Activated CD8-positive, alpha-beta memory T cell treated with anti-CD3 and anti-CD28 coated beads for 1 hour (primary cell): ENCODE measurements at regions not wholly inside any gene's neighbourhood (a gene's known extent, or its start where the extent isn't known, plus 50 kb on each side); places are given as distances from the start of the nearest gene placed in this dataset.

Source experiments
- DNase-seq, 2 donors: peaks; one replicate each; pipeline ENCODE4 v3.0.0-alpha.2; 2020; ENCODE audit warnings: low read depth in 1 of 2; ENCODE audit errors: extremely low read depth in 1 of 2

- no peak for DNase-seq
Observed at GRCh38 chr6:11366183-11366933, 133.9 kb upstream of the NEDD9 start.

- no peak for DNase-seq
Observed at GRCh38 chr6:11364971-11365397, 132.5 kb upstream of the NEDD9 start.

DNA sequence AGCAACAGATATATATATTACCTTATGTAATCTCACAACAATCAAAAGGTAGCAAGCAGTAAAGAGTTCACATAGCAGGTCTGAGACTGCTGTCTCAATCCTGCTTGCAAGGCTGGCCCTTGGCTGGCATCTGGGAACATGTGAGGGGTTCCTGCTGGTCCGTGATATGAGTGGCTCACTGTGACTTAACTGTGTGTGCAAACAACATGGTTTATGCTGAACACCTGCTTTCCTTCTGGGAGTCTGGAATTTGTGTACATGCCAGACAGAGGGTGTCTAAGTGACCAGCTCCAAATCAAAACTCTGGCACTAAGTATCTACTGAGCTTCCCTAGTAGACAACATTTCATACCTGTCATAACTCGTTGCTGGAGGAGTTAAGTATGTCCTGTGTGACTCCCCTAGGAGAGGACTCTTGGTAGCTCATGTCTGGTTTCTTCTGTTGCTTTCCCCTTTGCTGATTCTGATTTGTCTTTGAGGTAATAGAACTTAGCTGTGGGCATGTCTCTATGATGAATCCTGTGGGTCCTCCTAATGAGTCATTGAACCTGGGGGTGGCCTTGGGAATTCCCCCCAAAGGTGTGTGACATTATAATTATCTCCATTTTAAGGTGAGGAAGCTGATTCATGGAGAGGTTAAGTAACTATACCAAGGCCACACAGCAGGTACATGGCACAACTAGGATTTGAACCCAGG lies 131.6 kb upstream of the NEDD9 start:
- DNase-seq = no peak

GRCh38 chr6:11362564-11362963 lies 130.1 kb upstream of the NEDD9 start:
- no peak for DNase-seq

DNA sequence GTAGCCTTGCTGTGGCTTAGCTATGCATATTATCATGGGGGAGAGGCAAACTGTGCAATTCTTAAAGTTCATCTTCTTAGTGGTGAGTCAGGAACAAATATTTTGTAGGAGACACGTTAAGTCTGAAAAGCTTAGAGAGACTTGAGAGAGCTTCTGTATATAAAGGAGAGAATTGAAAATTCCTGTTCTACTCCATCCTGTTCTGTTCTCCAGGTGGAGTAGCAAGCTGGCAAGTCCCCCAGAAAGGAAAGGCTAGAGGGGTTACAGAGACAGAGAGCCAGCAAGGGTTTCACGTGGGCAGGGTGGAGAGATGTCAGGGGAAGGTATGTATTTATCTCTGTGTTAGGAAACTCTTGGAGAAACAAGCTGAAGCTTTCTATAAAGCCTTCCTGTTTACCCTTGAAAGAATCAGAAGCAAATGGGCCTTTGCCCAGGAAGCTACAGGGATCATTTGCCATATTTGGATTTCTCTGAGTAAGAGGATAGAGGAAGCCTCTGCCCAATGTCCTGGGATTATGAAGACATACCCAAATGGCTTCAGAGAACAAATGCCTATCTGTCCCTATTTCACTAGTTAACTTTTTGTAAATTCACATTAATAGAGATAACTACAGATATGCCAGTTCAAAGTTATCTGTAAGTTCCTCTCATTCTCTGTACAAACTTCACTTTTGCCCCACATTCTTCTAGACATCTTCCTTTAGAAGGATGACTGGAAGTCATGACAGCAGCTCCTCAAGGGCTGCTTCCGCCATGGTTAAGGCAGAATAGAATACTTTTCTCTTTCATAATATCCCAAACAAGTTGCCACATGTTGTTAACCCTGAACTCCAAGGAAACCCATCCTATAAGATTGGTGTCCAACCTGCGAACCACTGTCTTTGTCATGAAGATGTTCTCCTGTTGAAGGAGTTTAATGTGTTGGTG lies 126.7 kb upstream of the NEDD9 start:
- no peak for DNase-seq

GRCh38 chr6:11357285-11357684 lies 124.8 kb upstream of the NEDD9 start:
- DNase-seq = no peak

DNA sequence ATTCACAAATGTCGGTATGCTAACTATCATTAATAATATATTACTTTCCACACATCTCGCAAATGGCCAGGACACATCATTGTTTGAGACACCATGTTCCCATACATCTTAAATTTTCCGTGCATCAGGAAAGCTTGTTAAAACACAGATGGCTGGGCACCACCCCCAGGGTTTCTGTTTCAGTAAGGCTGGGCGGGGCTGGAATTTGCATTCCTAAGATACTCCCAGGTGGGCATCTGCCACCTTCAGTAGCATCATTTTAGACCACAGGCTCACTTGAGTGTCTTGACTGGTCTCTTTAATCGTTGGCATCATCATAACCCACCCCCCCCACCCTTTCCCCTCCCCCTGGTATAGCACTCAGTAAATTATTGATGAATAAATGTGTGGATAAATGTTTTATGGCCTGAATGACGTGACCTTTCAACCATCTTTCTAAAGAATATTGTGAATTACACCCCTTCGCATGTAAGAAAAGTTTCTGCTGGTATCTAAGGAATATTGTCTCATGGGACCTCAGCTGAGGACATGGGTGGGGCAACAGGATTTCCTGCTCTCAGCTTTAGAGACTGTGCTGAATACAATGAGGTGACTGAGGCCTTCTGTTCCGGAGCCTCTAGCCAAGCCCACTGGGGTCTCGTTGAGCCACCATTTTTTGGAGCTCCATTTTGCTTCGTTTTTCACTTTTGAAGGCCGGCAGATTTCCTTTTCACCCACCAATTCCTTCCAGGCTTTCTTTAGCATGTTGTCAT lies 124.1 kb upstream of the NEDD9 start:
- DNase-seq = no peak

DNA sequence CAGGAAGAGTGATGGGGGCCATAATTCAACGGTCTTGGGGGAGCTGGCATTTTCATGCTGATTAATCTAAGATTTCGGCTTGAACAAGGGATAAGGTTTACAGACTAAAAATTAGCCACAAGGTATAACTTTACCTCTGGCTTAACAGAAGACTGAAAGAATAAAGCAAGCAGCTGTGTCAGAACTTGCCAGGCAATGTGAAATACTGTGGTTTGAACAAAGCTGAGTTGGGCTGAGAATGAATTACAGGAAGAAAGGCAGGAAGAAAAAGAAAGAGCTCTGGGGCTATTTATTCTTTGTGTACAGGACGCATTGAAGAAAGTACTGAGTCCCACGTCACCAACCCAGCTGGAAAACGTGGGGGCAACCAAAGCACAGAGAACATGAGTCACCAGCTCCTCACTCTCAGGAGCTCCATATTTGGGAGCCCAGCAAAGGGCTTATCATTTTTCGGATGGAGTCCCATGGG lies 121.5 kb upstream of the NEDD9 start:
- peak; percentile 20 to 35 for DNase-seq

GRCh38 chr6:11350294-11350693 lies 117.8 kb upstream of the NEDD9 start:
- no peak for DNase-seq

GRCh38 chr6:11349880-11350279 lies 117.4 kb upstream of the NEDD9 start:
- no peak for DNase-seq

DNA sequence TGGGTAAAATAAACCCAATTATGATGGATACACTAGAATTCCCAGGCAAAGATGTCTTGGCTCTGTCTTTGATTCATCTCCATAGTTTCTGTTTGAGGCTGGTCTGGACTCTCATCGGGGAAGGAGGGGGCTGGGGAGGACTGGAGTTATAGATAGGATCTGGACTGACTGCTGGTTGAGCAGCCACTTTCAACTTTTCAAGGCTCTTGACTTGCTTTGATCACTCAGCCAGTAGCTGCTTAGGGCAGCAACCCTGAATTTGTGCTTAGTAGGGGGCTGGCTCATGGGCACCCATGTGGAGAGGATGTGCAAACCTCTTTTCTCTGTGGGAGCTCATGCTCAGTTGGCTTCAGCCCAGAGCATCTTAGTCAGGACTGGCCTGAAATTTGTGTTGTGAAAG lies 114.0 kb upstream of the NEDD9 start:
- no peak for DNase-seq

DNA sequence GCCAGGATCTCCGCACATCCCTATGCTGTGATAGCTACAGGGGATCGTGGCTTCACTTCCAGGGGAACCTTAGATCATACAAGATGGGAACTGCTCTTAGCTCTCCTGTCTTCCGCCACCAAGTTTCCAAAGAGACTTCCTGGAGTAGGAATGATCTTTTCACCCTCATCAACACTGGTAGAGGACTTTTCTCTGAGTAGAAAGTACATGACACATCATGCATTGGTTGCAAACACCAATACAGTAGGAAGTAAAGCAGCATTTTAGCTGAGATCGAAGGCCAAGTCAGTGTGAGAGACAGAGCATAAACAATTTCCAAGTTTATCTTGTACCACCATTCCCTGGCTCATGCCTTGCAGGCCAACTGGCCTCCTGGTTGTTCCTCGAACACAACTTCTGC lies 113.1 kb upstream of the NEDD9 start:
- DNase-seq = no peak

GRCh38 chr6:11343963-11344723 lies 111.7 kb upstream of the NEDD9 start:
- no peak for DNase-seq

GRCh38 chr6:11341867-11342266 lies 109.4 kb upstream of the NEDD9 start:
- DNase-seq = no peak

GRCh38 chr6:11341303-11341702 lies 108.8 kb upstream of the NEDD9 start:
- no peak for DNase-seq

DNA sequence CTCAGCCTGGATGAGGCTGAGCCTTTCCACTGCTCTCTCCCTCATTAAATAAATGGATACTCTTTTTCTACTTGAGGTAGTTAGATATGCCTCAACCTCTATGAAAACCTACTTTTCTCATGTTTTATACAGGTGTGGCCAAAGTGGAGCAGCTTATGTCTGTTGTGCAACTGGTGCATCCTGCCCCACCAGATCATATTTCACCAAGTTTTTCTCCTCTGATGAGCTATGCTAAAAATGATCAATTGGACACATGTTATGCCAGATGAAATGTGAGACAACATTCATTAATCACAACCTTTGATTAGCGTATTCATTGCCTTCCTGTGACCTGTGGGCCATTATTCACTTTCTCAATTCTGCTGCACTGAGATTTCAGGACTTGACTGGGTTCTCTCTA lies 106.9 kb upstream of the NEDD9 start:
- DNase-seq = no peak

GRCh38 chr6:11337306-11337705 lies 104.8 kb upstream of the NEDD9 start:
- no peak for DNase-seq

DNA sequence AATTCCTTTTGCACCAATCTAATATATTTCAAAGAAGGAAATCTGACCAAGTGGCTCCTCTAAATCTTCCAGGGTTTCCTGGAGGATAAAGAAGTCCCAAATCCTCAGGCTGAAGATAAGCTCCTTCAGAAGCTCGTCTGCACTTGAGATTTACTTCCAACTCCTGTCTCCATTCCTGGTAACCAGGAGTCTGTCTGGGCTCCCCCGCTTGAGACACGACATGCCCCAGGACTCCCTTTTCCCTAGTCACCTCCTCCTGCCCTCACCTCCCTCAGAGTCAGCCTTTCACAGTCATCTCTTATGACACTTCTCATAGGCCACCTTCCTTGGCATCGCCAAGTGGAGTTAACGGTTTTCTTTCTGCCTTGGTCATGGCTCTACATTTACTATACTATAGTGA lies 103.4 kb upstream of the NEDD9 start:
- no peak for DNase-seq

- no peak for DNase-seq
Observed at GRCh38 chr6:11333132-11333849, 100.8 kb upstream of the NEDD9 start.
